RWPE2 (cell line): ENCODE measurements at regions not wholly inside any gene's neighbourhood (a gene's known extent, or its start where the extent isn't known, plus 50 kb on each side); places are given as distances from the start of the nearest gene placed in this dataset.

ENCODE experiments used
- ATAC-seq: fragments of 200-7000 bp; cut with Tn5 transposase; 3 replicates; pipeline ENCODE4 v1.9.1; 2021; ENCODE audit warnings: low read depth
- DNase-seq: peaks from one replicate; pipeline ENCODE4 v3.0.0-alpha.2; 2020; ENCODE audit warnings: low spot score
- H3K27ac ChIP-seq: fragments of 450-650 bp; 2 replicates; pipeline ENCODE4 v1.5.1; 2017; ENCODE audit warnings: mild to moderate bottlenecking; ENCODE audit not compliant: poor library complexity, severe bottlenecking
- H3K27me3 ChIP-seq: fragments of 250-450 bp; sonication (Bioruptor Pico); 2 replicates; pipeline ENCODE4 v1.5.1; 2021; ENCODE audit warnings: mild to moderate bottlenecking, moderate library complexity; ENCODE audit not compliant: insufficient read depth, poor library complexity, severe bottlenecking
- H3K36me3 ChIP-seq: fragments of 250-450 bp; sonication (Bioruptor Pico); 2 replicates; pipeline ENCODE4 v1.5.1; 2020; ENCODE audit warnings: low read depth, mild to moderate bottlenecking, moderate library complexity
- H3K4me1 ChIP-seq: fragments of 250-450 bp; sonication (Bioruptor Pico); 2 replicates; pipeline ENCODE4 v1.5.1; 2021; ENCODE audit warnings: mild to moderate bottlenecking, moderate library complexity; ENCODE audit not compliant: insufficient read depth, poor library complexity, severe bottlenecking
- H3K4me3 ChIP-seq: fragments of 250-450 bp; sonication (Bioruptor Pico); 2 replicates; pipeline ENCODE4 v1.5.1; 2021; ENCODE audit warnings: mild to moderate bottlenecking, moderate library complexity; ENCODE audit not compliant: severe bottlenecking
- H3K9me3 ChIP-seq: fragments of 250-450 bp; sonication (Bioruptor Pico); 2 replicates; pipeline ENCODE4 v1.5.1; 2021; ENCODE audit warnings: mild to moderate bottlenecking, moderate library complexity; ENCODE audit not compliant: severe bottlenecking
- TF ChIP-seq, protein P1 (sequence below): fragments of 450-650 bp; IDR thresholded peaks from one replicate; pipeline ENCODE4 v1.5.1; 2017; ENCODE audit warnings: mild to moderate bottlenecking, moderate library complexity; ENCODE audit not compliant: poor library complexity, severe bottlenecking

DNA sequence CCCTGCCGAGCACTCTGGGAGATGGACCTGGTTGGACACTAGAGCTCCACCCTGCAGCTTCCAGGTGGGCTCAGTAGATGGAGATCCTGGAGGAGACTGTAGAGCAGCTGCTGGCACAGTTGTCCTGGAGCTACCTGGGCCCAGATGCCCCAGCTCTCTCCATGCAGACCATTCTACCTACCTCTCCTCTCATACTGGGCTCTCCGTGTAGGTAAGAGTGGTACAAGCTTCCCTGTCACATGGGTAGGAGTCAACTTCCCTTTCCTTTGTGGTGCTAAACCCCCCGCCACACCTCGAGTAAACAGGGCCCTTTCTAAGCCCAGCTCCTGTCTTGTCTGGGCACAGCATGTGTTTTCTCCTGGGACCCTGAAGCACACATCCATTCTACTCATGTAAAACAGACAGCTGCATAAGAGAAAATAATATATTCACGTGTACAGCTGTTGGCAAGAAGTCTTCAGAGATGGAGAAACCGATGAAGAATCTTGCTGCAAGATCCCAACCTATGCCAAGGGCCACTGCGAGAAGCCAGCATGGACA, 108.1 kb upstream of the DUSP22 start:
- Histone ChIP-seq H3K4me1 (no peaks in the 10 kb centered on the region), H3K27me3 (no peaks in the 10 kb centered on the region), H3K36me3 (no peaks in the 10 kb centered on the region), H3K9me3 (no peaks in the 10 kb centered on the region), H3K4me3 (no peak overlapping the region), H3K27ac (no peak overlapping the region)
- ATAC-seq (no peak), DNase-seq (no peak)
- TF ChIP-seq, protein P1, sequence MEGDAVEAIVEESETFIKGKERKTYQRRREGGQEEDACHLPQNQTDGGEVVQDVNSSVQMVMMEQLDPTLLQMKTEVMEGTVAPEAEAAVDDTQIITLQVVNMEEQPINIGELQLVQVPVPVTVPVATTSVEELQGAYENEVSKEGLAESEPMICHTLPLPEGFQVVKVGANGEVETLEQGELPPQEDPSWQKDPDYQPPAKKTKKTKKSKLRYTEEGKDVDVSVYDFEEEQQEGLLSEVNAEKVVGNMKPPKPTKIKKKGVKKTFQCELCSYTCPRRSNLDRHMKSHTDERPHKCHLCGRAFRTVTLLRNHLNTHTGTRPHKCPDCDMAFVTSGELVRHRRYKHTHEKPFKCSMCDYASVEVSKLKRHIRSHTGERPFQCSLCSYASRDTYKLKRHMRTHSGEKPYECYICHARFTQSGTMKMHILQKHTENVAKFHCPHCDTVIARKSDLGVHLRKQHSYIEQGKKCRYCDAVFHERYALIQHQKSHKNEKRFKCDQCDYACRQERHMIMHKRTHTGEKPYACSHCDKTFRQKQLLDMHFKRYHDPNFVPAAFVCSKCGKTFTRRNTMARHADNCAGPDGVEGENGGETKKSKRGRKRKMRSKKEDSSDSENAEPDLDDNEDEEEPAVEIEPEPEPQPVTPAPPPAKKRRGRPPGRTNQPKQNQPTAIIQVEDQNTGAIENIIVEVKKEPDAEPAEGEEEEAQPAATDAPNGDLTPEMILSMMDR: no peak

DNA sequence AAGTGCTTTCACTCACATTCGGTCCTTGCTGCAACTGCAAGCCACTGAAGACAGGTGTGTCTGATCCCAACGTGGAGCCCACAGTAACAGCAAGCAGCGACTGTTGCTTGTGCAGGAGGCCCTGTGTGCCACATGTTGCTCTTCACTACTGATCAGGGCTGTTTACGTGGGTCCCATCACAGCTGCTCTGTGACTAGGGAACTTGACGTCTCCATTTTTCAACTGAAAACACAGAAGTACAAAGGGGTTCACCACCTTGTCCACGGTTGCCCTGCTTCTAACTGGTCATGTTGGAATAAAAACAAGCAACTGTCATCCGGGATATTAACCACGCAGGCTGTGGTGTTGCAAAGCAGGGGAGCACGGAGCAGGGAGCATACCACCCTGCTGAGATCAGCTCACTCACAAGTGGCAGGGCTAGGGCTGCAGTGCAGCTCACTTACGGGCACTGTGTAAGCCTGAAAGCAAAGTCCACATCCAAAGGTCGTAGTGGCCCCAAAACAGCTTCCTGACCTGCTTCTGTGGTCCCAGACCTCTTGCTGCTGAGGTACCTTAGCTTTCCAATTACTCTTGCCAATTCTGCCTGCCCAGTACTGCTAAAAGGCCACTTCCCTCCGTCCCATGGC, 105.8 kb upstream of the DUSP22 start:
- Histone ChIP-seq H3K9me3 (no peaks in the 10 kb centered on the region), H3K4me3 (no peak overlapping the region), H3K27ac (no peak overlapping the region), H3K36me3 (no peaks in the 10 kb centered on the region), H3K27me3 (no peaks in the 10 kb centered on the region), H3K4me1 (no peaks in the 10 kb centered on the region)
- no peak for DNase-seq
- ATAC-seq: no peak
- TF ChIP-seq, protein P1: no peak

DNA sequence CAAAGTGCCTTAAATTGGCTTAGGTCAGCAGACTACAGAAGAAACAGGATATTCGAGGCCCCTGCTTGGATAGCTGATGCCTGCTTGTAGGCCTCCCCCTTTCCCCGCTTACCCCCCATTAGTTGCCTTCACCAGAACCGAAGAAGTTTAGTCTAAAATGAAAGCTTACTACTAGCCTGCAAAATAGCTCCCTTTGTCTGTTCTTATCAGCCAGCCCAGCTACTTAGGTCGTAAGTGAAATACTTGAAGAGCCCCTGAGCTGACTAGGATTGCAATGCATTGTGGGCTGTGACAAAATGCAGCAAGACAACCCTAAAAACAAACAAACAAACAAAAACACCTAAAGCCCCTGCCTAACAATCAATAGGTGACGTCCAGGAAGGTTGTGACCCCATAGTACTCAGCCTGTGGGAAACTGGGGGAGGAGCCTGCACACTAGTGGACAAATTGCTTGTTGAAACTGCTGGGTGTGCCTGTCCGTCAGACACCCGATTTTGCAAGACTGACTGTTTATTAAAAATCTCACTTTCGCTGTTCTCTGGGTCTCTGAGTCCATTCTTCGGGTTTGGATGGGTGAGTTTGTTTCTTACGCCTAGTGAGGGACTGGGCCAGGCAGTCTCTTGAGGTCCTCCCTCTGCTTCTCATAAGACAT, 105.0 kb upstream of the DUSP22 start:
- H3K4me1 ChIP-seq: no peaks in the 10 kb centered on the region
- no peak overlapping the region for H3K27ac ChIP-seq
- no peak for DNase-seq
- no peaks in the 10 kb centered on the region for H3K36me3 ChIP-seq
- H3K9me3 ChIP-seq: no peaks in the 10 kb centered on the region
- H3K27me3 ChIP-seq: no peaks in the 10 kb centered on the region
- ATAC-seq: no peak
- TF ChIP-seq, protein P1: no peak
- H3K4me3 ChIP-seq: no peak overlapping the region

DNA sequence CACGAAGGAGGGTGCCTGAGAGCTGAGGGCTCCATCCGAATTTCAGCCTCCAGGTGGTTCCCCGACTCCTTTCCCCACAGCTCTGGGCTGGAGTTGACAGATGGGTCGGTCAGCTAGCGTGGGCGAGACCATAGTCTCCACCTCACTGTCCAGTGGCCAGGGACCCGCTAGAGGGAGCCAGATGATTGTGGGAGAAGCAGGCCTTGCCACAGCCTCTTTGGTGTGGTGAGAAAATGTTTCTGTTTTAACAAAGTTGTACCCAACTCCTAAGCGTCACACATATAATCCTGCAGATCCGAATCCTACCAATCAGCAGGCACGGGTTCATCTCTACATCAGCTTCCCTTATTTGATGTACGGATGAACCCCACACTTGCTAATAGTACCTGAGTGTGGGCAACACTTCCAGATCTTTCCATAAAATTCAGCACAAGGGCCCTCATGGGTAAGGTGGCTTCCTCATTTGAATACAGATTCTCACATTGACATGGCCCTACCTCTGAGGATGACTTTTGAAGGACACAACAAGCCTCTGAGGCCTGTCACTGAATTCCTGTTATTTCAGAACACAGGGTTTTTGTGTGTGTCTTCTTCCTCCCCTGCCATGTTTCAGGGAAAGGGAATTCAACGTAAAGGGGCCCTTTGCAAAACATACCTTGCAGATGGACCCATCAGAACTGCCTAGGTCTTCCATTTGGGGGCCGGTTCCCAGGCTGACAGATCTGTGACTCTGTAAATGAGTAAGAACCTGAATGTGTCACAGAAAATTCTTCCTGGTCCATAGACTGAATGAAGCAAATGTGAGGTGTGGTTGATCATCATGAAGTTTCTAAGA, 103.2 kb upstream of the DUSP22 start:
- H3K4me1 ChIP-seq: no peaks in the 10 kb centered on the region
- TF ChIP-seq, protein P1: peak; percentile 97
- no peaks in the 10 kb centered on the region for H3K9me3 ChIP-seq
- DNase-seq (peak; percentile 82), ATAC-seq (peak; percentile 98)
- H3K4me3 ChIP-seq: no peak overlapping the region
- no peaks in the 10 kb centered on the region for H3K27me3 ChIP-seq
- H3K27ac ChIP-seq: no peak overlapping the region
- no peaks in the 10 kb centered on the region for H3K36me3 ChIP-seq
